Muscle of back (tissue), 3 donors: ENCODE measurements at regions not wholly inside any gene's neighbourhood (a gene's known extent, or its start where the extent isn't known, plus 50 kb on each side); places are given as distances from the start of the nearest gene placed in this dataset.
"Not testable (repeated sequence)": the region's sequence is repeated elsewhere in the genome, so short reads cannot be mapped to it uniquely, and the experiment has no call there.

ENCODE experiments used
- DNase-seq, 3 donors: peaks; one replicate each; pipeline versions ENCODE4 v3.0.0 to v3.0.0-alpha.2; 2013

- DNase-seq, result no peak
Measured at GRCh38 chr7:12884856-12885440, 197.5 kb downstream of the ARL4A start.

DNA sequence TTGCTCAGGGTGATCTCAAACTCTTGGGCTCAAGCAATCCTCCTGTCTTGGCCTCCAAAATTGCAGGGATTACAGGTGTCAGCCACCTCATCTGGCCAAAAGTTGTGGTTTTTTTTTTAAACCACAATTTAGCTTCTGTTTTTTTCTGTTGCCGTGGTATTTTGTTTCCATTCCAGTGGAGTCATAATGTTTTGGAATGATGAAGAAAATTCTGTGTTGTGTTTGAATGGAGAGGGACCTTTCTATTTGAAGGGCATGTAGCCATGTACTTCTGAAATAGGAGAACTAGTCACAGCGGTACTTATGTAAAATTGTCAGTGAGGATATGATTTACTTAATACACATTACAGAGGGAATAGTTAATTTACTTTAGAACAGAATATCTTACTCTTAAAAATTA lies 201.3 kb downstream of the ARL4A start:
- peak; percentile 31 to 76 (median 46) for DNase-seq

GRCh38 chr7:12889391-12889790 lies 202.0 kb downstream of the ARL4A start:
- peak in 2 of 3 donors; percentile 13 to 19 for DNase-seq

GRCh38 chr7:12890586-12890985 lies 203.2 kb downstream of the ARL4A start:
- no peak for DNase-seq

- no peak for DNase-seq
Measured at GRCh38 chr7:12893292-12893691, 205.9 kb downstream of the ARL4A start.

DNA sequence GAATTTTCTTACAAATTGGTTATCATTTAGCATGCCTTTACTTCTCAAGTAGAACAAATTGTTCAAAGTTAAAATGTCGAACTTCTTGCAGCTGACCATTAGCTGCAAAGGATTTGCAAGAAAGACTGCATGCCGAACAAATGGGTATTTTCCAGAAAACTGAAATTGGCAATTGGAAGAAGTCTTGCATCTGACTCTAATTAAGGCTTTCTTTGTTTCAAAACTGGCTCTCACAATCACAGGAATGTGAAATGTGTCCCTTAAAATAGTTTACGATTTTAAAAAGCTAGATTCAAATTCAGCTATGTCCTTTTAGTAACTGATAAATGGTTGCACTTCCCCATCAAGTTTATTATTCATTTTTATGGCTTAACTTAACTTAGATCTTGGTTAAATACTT lies 207.9 kb downstream of the ARL4A start:
- no peak for DNase-seq

- no peak for DNase-seq
Measured at GRCh38 chr7:12896316-12896715, 208.9 kb downstream of the ARL4A start.

DNA sequence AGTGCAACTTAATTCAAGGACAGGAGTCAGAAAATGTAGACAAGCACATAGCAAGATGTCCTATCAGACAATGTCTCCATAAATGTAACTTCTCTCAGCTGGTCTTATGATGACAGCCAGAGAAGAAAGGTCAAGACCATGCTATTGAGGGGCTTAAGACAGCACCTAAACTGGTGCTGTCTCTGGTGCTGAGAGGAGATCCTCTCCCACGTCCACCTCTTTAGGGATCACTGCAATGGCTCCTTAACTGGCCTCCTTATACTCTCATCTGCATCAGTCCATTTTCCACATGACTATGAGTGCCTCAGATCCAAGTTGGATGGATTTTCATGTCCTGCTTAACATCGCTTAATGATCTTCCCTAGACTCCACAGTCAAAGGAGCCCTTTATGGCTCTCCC lies 210.6 kb downstream of the ARL4A start:
- DNase-seq, result no peak

- no peak for DNase-seq
Measured at GRCh38 chr7:12898620-12899019, 211.2 kb downstream of the ARL4A start.

DNA sequence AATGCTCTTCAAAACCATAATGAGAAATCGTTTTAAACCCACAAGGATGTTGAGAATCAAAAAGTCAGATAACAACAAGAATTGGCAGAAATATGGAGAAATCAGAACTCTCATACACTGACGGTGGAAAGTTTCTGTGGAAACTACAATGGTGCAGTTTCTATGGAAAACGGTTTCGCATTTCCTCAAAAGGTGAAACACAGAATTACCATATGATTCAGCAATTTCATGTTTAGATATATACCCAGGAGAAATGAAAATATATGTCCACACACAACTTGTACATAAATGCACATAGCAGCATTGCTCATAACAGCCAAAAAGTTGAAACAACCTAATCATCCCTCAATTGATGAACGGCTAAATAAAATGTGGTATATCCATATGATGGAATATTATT lies 218.2 kb downstream of the ARL4A start:
- DNase-seq, result no peak

DNA sequence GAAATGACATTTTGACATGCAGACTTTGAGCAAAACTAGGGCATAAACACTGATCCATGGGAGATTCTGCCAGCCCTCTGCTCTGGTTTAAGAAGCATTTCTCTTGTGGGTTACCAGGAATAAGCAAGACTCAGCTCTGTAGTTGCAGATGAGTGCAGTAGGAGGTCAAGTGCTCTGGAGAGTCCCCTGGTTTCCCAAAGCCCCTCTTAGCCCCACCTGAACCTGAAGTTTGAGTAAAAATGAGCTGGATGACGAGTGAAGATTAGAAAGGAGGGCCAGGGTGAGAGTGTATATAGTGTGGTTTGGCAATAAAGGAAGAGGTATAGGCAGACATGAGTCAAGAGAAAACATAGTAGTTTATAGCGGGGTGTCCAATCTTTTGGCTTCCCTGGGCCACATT lies 220.3 kb downstream of the ARL4A start:
- DNase-seq, result no peak

DNA sequence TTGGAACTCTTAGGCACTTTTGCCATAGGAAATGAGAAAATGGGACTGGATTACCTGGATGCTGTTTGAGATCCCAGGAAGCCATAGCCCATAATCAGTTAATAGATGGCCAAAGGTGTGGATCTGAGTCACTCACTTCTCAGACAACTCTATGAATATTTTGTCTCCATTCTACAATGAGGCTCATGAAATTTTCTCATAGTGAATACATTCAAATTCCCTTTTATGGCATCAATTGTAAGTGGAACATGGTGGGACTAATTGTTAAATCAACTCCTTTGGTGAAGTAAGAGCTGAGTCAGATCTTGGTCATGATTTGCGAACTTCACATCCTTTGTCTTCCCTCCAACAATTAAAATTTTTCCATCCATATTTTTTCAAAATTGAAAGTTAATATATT lies 222.1 kb downstream of the ARL4A start:
- no peak for DNase-seq

DNA sequence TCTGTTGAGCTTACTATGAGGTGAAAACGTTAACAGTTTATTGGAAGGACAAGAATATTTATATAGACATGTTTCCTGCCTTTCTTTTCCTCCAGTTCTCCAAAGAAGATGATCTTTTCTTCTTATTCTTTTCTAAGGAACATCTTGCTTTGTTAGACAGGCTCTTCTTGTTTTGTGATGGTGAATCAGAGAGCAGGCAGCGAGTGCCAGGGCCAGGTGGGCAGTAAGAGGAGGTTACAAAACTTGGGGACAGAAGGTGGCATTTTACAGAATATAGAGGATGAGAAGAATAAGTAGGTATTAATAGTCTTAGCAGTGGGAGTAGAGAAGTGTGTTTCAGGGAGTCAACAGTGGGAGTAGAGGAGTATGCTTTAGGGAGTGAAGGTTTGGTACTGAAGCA lies 223.6 kb downstream of the ARL4A start:
- no peak for DNase-seq

DNA sequence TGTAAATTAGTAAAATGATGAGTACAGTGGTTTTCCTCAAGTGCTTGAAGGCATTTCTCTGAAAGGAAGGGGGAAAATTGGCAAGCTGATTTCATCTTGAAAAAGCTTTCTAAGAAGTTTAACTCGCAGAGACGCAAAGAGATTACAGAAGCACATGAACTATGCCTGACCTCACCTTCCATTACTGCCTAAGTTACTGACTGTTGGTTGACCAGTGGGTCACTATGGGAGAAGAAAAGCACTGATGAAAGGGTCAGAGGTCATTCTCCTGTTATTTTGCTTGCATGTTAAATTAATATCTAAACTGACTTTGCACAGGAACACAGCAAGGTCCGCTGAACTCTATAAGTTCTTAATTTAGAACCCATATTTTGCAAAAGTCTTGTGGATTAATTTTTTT lies 225.6 kb downstream of the ARL4A start:
- DNase-seq, result peak in 1 of 3 donors; percentile 4

GRCh38 chr7:12917801-12918200 lies 230.4 kb downstream of the ARL4A start:
- no peak for DNase-seq

DNA sequence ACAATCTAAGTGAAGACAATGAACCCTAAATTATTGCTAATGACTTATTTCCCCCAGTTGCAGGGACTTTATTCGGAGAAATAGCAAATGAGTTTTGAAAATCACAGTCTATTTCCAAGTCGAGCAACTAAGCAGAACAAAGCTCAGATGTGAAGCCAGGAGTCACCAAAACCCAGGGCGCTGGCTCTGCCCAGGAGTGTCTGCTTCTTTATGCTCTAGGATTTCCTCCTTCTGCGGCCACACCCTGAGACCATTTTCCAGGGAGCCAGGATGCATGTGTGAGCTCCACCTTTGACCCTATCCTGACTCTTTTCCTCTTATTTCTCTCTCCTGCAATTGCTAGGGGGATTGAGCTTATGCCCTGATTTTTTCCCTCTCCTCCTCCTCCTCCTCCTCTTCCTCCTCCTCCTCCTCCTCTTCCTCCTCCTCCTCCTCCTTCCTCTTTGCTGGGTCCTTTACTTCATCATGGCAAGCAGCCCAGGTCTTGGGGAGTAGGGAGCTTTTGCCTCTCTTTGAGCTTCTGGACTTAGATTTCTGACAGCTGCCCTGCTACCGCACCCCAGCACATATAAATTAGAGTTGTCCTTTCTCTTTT lies 234.4 kb downstream of the ARL4A start:
- DNase-seq, result no peak

DNA sequence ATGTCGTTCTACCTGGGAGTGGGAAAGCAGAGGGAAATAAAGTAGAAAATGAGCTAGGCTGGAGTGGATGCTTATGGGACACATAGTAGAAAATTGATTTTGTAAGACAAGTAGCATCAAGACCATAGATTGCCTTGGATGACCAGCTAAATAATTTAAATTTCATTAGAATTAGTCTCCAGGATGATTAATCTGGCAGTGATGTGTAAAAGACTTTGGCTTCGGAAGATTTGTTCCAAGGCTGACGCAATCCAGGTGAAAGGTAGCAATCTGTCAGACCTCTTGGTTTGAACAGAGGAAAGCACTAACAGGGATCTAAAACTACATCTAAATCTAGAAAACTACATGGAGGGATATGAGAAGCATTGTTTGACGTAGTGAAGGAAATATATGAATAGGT lies 236.5 kb downstream of the ARL4A start:
- no peak for DNase-seq

- DNase-seq, result no peak
Measured at GRCh38 chr7:12926206-12926605, 238.8 kb downstream of the ARL4A start.

DNA sequence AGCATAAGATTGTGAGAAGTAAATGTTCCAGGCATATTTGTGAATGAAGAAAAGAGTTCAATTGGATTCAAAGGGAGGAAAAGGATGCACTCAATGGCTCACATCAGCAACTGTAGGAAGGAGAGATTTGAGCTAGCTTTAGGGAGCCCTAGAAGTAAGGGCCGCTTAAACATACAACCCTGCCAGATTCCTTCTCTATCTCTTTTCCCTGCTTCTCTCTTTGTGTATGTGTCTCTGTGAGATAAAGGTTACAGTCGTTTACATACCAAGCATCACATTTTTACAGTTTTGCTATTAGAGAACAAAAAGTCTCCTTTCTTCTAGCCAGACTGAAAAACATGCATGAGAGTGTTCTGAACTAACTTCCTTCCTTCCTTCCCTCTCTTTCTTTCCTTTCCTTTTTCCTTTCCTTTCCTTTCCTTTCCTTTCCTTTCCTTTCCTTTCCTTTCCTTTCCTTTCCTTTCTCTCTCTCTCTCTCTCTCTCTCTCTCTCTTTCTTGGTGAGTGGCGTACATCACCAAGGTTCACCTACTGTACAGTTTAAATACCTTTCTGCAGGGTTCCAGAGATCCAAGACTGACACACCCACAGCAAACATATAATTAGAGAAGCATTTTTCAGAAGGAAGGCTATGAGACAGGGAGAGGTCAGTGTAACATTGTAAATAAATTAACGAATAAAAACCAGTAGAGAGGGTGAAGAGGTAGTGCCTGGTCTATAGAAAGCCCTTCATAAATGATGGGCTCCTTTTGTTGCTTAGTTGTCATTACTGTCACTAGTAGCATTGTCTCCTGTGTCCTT lies 240.4 kb downstream of the ARL4A start:
- no peak for DNase-seq

DNA sequence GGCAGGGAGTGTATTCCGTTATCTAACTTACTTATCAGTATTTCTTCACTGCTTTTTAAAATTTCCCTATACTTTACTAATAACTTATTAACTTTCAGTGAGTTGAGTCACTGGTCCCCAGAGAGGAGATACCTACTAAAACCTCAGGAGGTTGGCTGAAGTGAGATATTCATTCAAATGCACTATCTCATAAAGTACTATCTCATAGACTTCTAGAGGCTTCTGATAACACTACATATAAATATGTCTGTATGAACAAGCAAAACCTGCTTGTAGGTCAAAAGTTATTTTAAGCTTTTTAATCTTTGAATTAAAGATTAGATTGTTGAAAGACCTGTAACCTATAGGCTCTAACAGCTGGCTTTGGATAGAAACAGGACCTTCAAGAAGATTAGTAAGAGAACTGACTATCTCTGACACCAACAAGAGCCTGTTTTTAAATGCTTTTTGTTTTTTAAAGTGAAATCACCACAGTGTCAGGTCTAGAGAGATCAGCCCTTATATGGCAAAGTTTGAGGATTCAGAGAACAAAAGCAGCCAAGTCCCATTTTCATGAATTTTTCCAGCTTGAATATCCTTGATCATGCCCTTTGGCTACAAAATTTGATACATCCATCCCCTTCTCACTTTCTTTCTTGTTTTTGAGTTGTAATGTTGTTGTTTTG lies 242.2 kb downstream of the ARL4A start:
- DNase-seq, result no peak

DNA sequence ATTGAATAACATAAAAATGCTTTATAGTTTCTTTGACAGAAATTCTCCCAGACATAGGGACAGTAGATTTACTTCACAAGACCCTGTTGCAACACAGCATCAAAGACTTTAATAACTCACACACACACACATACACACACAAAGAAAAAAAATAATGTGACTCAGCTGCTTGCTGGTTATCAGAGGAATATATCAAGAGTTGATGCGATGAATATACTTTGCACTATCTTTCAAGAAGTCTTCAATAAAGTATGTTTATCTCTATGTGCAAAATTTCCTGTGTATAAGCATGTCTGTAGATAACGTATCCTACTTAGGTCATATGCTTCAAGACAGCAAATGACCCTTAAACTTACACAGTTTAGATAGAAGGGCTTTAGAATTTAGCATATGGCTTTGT lies 243.1 kb downstream of the ARL4A start:
- no peak for DNase-seq

DNA sequence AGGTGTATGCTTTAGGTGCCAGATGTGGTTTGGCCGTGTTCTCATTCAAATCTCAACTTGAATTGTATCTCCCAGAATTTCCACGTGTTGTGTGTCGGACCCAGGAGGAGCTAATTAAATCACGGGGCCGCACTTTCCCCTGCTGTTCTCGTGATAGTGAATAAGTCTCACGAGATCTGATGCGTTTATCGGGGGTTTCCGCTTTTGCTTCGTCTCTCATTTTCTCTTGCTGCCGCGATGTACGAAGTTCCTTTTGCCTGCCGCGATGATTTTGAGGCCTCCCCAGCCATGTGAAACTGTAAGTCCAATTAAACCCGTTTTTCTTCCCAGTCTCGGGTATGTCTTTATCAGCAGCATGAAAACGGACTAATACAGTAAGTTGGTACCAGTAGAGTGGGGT lies 244.0 kb downstream of the ARL4A start:
- DNase-seq, result not testable (repeated sequence)

GRCh38 chr7:12939694-12940093 lies 252.3 kb downstream of the ARL4A start:
- DNase-seq, result no peak
